Neural cell (in vitro differentiated cells): ENCODE measurements at regions not wholly inside any gene's neighbourhood (a gene's known extent, or its start where the extent isn't known, plus 50 kb on each side); places are given as distances from the start of the nearest gene placed in this dataset.

Source experiments
- EP300 ChIP-seq: fragments of 450-650 bp; conservative IDR thresholded peaks from 2 replicates; pipeline ENCODE4 v1.6.1; 2014; ENCODE audit warnings: antibody characterized with exemption, mild to moderate bottlenecking, moderate library complexity; ENCODE audit not compliant: poor library complexity, severe bottlenecking
- EZH2 ChIP-seq: fragments of 200-600, 300-800 bp; shearing (Covaris generic), sonication (generic); IDR thresholded peaks from 2 replicates; pipeline ENCODE4 v1.6.1; 2014; ENCODE audit warnings: antibody characterized with exemption, low read length, borderline replicate concordance, mild to moderate bottlenecking; ENCODE audit not compliant: insufficient read depth, poor library complexity, severe bottlenecking
- POLR2AphosphoS5 ChIP-seq: IDR thresholded peaks from 2 replicates; pipeline ENCODE4 v1.6.1; 2012
- RAD21 ChIP-seq: fragments of 450-650 bp; conservative IDR thresholded peaks from 2 replicates; pipeline ENCODE4 v1.6.1; 2014; ENCODE audit warnings: antibody characterized with exemption, mild to moderate bottlenecking, moderate library complexity
- SMC3 ChIP-seq: fragments of 450-650 bp; conservative IDR thresholded peaks from 2 replicates; pipeline ENCODE4 v1.6.1; 2014; ENCODE audit warnings: antibody characterized with exemption, mild to moderate bottlenecking, moderate library complexity; ENCODE audit not compliant: poor library complexity
- TAF1 ChIP-seq: IDR thresholded peaks from 2 replicates; pipeline ENCODE4 v1.6.1; 2012; ENCODE audit warnings: low read depth
- TF ChIP-seq, protein P1 (sequence below): fragments of 450-650 bp; IDR thresholded peaks from 2 replicates; pipeline ENCODE4 v1.5.1; 2014; ENCODE audit warnings: antibody characterized with exemption, mild to moderate bottlenecking, moderate library complexity; ENCODE audit not compliant: poor library complexity, severe bottlenecking
- TF ChIP-seq, protein P2 (sequence below): IDR thresholded peaks from 2 replicates; pipeline ENCODE4 v1.6.1; 2012; ENCODE audit warnings: borderline replicate concordance

DNA sequence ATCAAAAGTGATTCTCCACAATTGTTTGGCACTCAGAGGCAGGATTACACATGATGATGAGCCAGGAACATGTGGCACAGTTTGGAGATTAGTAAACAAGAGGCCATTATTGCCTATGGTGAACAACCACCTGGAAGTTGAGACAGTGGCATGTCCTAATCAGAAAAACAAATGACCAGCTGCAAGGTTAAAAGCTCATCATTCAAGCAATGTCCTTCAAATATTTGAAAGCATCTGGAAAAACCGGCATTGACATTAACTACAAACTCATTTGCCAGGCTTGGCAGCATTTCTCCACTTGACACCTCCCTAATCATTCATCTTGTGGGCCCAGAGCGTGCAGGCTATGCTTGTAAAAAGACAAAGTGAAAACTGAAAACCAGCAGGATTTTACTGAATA is 80.6 kb upstream of the MEGF10 start:
- TF ChIP-seq, protein P1, sequence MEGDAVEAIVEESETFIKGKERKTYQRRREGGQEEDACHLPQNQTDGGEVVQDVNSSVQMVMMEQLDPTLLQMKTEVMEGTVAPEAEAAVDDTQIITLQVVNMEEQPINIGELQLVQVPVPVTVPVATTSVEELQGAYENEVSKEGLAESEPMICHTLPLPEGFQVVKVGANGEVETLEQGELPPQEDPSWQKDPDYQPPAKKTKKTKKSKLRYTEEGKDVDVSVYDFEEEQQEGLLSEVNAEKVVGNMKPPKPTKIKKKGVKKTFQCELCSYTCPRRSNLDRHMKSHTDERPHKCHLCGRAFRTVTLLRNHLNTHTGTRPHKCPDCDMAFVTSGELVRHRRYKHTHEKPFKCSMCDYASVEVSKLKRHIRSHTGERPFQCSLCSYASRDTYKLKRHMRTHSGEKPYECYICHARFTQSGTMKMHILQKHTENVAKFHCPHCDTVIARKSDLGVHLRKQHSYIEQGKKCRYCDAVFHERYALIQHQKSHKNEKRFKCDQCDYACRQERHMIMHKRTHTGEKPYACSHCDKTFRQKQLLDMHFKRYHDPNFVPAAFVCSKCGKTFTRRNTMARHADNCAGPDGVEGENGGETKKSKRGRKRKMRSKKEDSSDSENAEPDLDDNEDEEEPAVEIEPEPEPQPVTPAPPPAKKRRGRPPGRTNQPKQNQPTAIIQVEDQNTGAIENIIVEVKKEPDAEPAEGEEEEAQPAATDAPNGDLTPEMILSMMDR = no peak
- TF ChIP-seq RAD21 (no peak), EZH2 (no peak), TAF1 (no peak), POLR2AphosphoS5 (no peak), SMC3 (no peak), EP300 (no peak)
- TF ChIP-seq, protein P2, sequence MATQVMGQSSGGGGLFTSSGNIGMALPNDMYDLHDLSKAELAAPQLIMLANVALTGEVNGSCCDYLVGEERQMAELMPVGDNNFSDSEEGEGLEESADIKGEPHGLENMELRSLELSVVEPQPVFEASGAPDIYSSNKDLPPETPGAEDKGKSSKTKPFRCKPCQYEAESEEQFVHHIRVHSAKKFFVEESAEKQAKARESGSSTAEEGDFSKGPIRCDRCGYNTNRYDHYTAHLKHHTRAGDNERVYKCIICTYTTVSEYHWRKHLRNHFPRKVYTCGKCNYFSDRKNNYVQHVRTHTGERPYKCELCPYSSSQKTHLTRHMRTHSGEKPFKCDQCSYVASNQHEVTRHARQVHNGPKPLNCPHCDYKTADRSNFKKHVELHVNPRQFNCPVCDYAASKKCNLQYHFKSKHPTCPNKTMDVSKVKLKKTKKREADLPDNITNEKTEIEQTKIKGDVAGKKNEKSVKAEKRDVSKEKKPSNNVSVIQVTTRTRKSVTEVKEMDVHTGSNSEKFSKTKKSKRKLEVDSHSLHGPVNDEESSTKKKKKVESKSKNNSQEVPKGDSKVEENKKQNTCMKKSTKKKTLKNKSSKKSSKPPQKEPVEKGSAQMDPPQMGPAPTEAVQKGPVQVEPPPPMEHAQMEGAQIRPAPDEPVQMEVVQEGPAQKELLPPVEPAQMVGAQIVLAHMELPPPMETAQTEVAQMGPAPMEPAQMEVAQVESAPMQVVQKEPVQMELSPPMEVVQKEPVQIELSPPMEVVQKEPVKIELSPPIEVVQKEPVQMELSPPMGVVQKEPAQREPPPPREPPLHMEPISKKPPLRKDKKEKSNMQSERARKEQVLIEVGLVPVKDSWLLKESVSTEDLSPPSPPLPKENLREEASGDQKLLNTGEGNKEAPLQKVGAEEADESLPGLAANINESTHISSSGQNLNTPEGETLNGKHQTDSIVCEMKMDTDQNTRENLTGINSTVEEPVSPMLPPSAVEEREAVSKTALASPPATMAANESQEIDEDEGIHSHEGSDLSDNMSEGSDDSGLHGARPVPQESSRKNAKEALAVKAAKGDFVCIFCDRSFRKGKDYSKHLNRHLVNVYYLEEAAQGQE = no peak
